H1 (cell line): ENCODE measurements at regions not wholly inside any gene's neighbourhood (a gene's known extent, or its start where the extent isn't known, plus 50 kb on each side); places are given as distances from the start of the nearest gene placed in this dataset.

Source experiments
- CTCF ChIA-PET: fragments of 300-600 bp; sonication (Branson Sonifier 250); formaldehyde crosslinking; loops from one replicate; lab custom pipeline; 2021; ENCODE audit not compliant: partially characterized antibody; lab: Charles Lee
- POLR2A ChIA-PET: fragments of 300-600 bp; sonication (Branson Sonifier 250); formaldehyde crosslinking; loops from one replicate; lab custom pipeline; 2021; ENCODE audit warnings: inconsistent platforms; ENCODE audit not compliant: partially characterized antibody; lab: Charles Lee
- DNase-seq, 2 experiments: peaks; one replicate each; pipeline versions ENCODE4 v3.0.0 to v3.0.0-alpha.2; 2010 to 2022; ENCODE audit warnings: low spot score in 2 of 2, low read depth in 1 of 2, mixed read lengths in 1 of 2
- FAIRE-seq: peaks from 2 replicates; lab custom pipeline; 2011; peaks lifted over from hg19 to GRCh38; lab: Jason Lieb, UNC
- H2AFZ ChIP-seq: 2 replicates; pipeline ENCODE4 v1.8.1; 2012; ENCODE audit warnings: low read length, inconsistent platforms
- H2AK5ac ChIP-seq: 2 replicates; pipeline ENCODE4 v1.6.1; 2013; ENCODE audit warnings: low read depth, low read length
- H2BK120ac ChIP-seq: replicated peaks from 2 replicates; pipeline ENCODE3; 2013; ENCODE audit warnings: low read depth, low read length, inconsistent platforms
- H2BK12ac ChIP-seq: 2 replicates; pipeline ENCODE4 v1.6.1; 2013; ENCODE audit warnings: low read depth, low read length
- H2BK15ac ChIP-seq: 2 replicates; pipeline ENCODE4 v1.6.1; 2013; ENCODE audit warnings: low read length
- H2BK20ac ChIP-seq: 2 replicates; pipeline ENCODE4 v1.6.1; 2013; ENCODE audit warnings: low read length
- H2BK5ac ChIP-seq: 2 replicates; pipeline ENCODE4 v1.6.1; 2013; ENCODE audit warnings: low read depth, low read length
- H3K14ac ChIP-seq: 2 replicates; pipeline ENCODE4 v1.6.1; 2013; ENCODE audit warnings: inconsistent platforms; ENCODE audit not compliant: insufficient read length
- H3K18ac ChIP-seq: 2 replicates; pipeline ENCODE4 v1.6.1; 2013; ENCODE audit warnings: low read length; ENCODE audit errors: extremely low read depth
- H3K23ac ChIP-seq: 2 replicates; pipeline ENCODE4 v1.6.1; 2013; ENCODE audit warnings: inconsistent platforms; ENCODE audit not compliant: insufficient read length
- H3K23me2 ChIP-seq: 2 replicates; pipeline ENCODE4 v1.6.1; 2013; ENCODE audit warnings: low read depth, low read length
- H3K27ac ChIP-seq: 2 replicates; pipeline ENCODE4 v1.6.1; 2011; ENCODE audit warnings: low read depth, low read length, inconsistent platforms
- H3K27me3 ChIP-seq, 4 experiments: replicated peaks in 1 of 4; 1 replicate in 1 of 4; 2 replicates in 3 of 4; pipeline versions ENCODE4 v1.6.1 to v1.8.1; 2011 to 2013; ENCODE audit warnings: low read length in 3 of 4, mild to moderate bottlenecking in 3 of 4, inconsistent platforms in 2 of 4, mixed read lengths in 2 of 4, moderate library complexity in 1 of 4; ENCODE audit not compliant: control insufficient read depth in 3 of 4, insufficient read depth in 3 of 4; ENCODE audit errors: extremely low read depth in 1 of 4
- H3K36me3 ChIP-seq, 4 experiments: 2 replicates each; pipeline versions ENCODE4 v1.6.1 to v1.8.1; 2011 to 2013; ENCODE audit warnings: mild to moderate bottlenecking in 4 of 4, low read length in 3 of 4, moderate library complexity in 2 of 4, control low read depth in 1 of 4, inconsistent platforms in 1 of 4; ENCODE audit not compliant: insufficient read depth in 4 of 4, control insufficient read depth in 2 of 4
- H3K4ac ChIP-seq: replicated peaks from 2 replicates; pipeline ENCODE3; 2013; ENCODE audit warnings: low read length, low read depth, mixed read lengths, inconsistent platforms; ENCODE audit not compliant: insufficient read length
- H3K4me1 ChIP-seq, 4 experiments: replicated peaks in 1 of 4; 1 replicate in 1 of 4; 2 replicates in 3 of 4; pipeline versions ENCODE4 v1.6.1 to v1.8.1; 2011 to 2013; ENCODE audit warnings: low read length in 3 of 4, inconsistent platforms in 2 of 4, mixed read lengths in 1 of 4; ENCODE audit not compliant: insufficient read depth in 4 of 4, control insufficient read depth in 3 of 4
- H3K4me2 ChIP-seq, 2 experiments: 2 replicates each; pipeline versions ENCODE4 v1.6.1 to v1.8.1; 2011 to 2013; ENCODE audit warnings: low read depth in 2 of 2, low read length in 2 of 2, control low read depth in 1 of 2, inconsistent platforms in 1 of 2, mild to moderate bottlenecking in 1 of 2; ENCODE audit not compliant: insufficient read depth in 1 of 2
- H3K4me3 ChIP-seq, 4 experiments: fragments of 200-600, 300-600 bp in 1 of 4; sonication (generic), shearing (Covaris generic), sonication (Bioruptor Twin) in 1 of 4; 2 replicates each; pipeline versions ENCODE4 v1.5.1 to v1.8.1; 2011 to 2016; ENCODE audit warnings: low read length in 4 of 4, low read depth in 3 of 4, control low read depth in 2 of 4, inconsistent platforms in 2 of 4, mild to moderate bottlenecking in 2 of 4, mixed read lengths in 1 of 4, moderate library complexity in 1 of 4; ENCODE audit not compliant: insufficient read depth in 2 of 4; ENCODE audit errors: extremely low read depth in 1 of 4
- H3K56ac ChIP-seq: replicated peaks from 2 replicates; pipeline ENCODE3; 2013; ENCODE audit warnings: low read depth, mild to moderate bottlenecking, mixed read lengths, low read length, inconsistent platforms; ENCODE audit not compliant: insufficient read length
- H3K79me1 ChIP-seq: 2 replicates; pipeline ENCODE4 v1.6.1; 2013; ENCODE audit warnings: low read depth, low read length, control low read depth
- H3K79me2 ChIP-seq, 2 experiments: 2 replicates each; pipeline versions ENCODE4 v1.6.1 to v1.8.1; 2012 to 2013; ENCODE audit warnings: low read length in 2 of 2, mild to moderate bottlenecking in 2 of 2, inconsistent platforms in 1 of 2; ENCODE audit not compliant: insufficient read depth in 2 of 2, control insufficient read depth in 1 of 2
- H3K9ac ChIP-seq, 4 experiments: replicated peaks in 1 of 4; 1 replicate in 1 of 4; 2 replicates in 3 of 4; pipeline versions ENCODE4 v1.6.1 to v1.8.1; 2011 to 2013; ENCODE audit warnings: low read depth in 3 of 4, low read length in 3 of 4, control low read depth in 2 of 4, mild to moderate bottlenecking in 2 of 4, moderate library complexity in 2 of 4, inconsistent platforms in 1 of 4; ENCODE audit errors: extremely low read depth in 1 of 4
- H3K9me3 ChIP-seq, 2 experiments: 2 replicates each; pipeline versions ENCODE4 v1.6.1 to v1.8.1; 2012 to 2013; ENCODE audit warnings: mild to moderate bottlenecking in 2 of 2, moderate library complexity in 2 of 2, control low read depth in 1 of 2, inconsistent platforms in 1 of 2, low read depth in 1 of 2, low read length in 1 of 2, mixed read lengths in 1 of 2; ENCODE audit not compliant: insufficient read depth in 2 of 2
- H4K20me1 ChIP-seq, 2 experiments: replicated peaks in 1 of 2; 2 replicates each; pipeline versions ENCODE3 to v1.8.1; 2011 to 2013; ENCODE audit warnings: inconsistent platforms in 2 of 2, low read length in 2 of 2, mild to moderate bottlenecking in 1 of 2; ENCODE audit not compliant: insufficient read depth in 2 of 2, control insufficient read depth in 1 of 2
- H4K5ac ChIP-seq: 2 replicates; pipeline ENCODE4 v1.6.1; 2013; ENCODE audit warnings: low read length, low read depth, mixed read lengths, inconsistent platforms; ENCODE audit not compliant: insufficient read length
- H4K8ac ChIP-seq: 2 replicates; pipeline ENCODE4 v1.8.0; 2013; ENCODE audit warnings: mild to moderate bottlenecking, moderate library complexity, low read length, inconsistent platforms; ENCODE audit not compliant: insufficient read depth; ENCODE audit errors: extremely low read depth
- H4K91ac ChIP-seq: replicated peaks from 2 replicates; pipeline ENCODE3; 2013; ENCODE audit warnings: low read length, mixed read lengths, inconsistent platforms; ENCODE audit not compliant: insufficient read length
- BRCA1 ChIP-seq: IDR thresholded peaks from 2 replicates; pipeline ENCODE4 v1.6.1; 2012; ENCODE audit warnings: low read depth, low read length, improper control_type of control experiment
- CBX8 ChIP-seq: fragments of 300-800, 300-1000 bp; sonication (generic); IDR thresholded peaks from 2 replicates; pipeline ENCODE4 v1.7.1; 2016; ENCODE audit warnings: low read depth, low read length, borderline replicate concordance
- CEBPB ChIP-seq: IDR thresholded peaks from 2 replicates; pipeline ENCODE4 v1.6.1; 2012; ENCODE audit warnings: low read depth, low read length
- GTF2F1 ChIP-seq: IDR thresholded peaks from 2 replicates; pipeline ENCODE4 v1.6.1; 2012; ENCODE audit warnings: low read depth, low read length, improper control_type of control experiment, borderline replicate concordance
- HDAC2 ChIP-seq, 2 experiments: fragments of 300-600 bp in 1 of 2; sonication (generic) in 1 of 2; IDR thresholded peaks; 2 replicates each; pipeline ENCODE4 v1.6.1; 2011 to 2012; ENCODE audit warnings: low read depth in 2 of 2, low read length in 2 of 2, mild to moderate bottlenecking in 2 of 2, moderate library complexity in 2 of 2, borderline replicate concordance in 1 of 2, inconsistent platforms in 1 of 2
- POLR2A ChIP-seq, 2 experiments: IDR thresholded peaks; 1 replicate in 1 of 2; 2 replicates in 1 of 2; pipeline ENCODE4 v1.6.1; 2011; ENCODE audit warnings: low read depth in 2 of 2, low read length in 2 of 2, mild to moderate bottlenecking in 2 of 2; ENCODE audit errors: control extremely low read depth in 1 of 2
- RAD21 ChIP-seq, 2 experiments: IDR thresholded peaks in 1 of 2; conservative IDR thresholded peaks in 1 of 2; 2 replicates each; pipeline ENCODE4 v1.6.1; 2011; ENCODE audit warnings: low read depth in 2 of 2, low read length in 2 of 2, improper control_type of control experiment in 1 of 2, inconsistent platforms in 1 of 2, mild to moderate bottlenecking in 1 of 2, moderate library complexity in 1 of 2
- RNF2 ChIP-seq: fragments of 200-900, 300-1000 bp; sonication (generic); IDR thresholded peaks from 2 replicates; pipeline ENCODE4 v1.7.1; 2016; ENCODE audit warnings: borderline replicate concordance, low read depth, mild to moderate bottlenecking, antibody characterized with exemption, low read length; ENCODE audit not compliant: poor library complexity, severe bottlenecking; ENCODE audit errors: missing control alignments
- SAP30 ChIP-seq: fragments of 300-600 bp; sonication (generic); IDR thresholded peaks from 2 replicates; pipeline ENCODE4 v1.7.1; 2012; ENCODE audit warnings: low read length, moderate library complexity, mild to moderate bottlenecking, inconsistent platforms; ENCODE audit not compliant: insufficient read depth, insufficient replicate concordance
- SIX5 ChIP-seq: IDR thresholded peaks from 2 replicates; pipeline ENCODE4 v1.6.1; 2011; ENCODE audit warnings: mild to moderate bottlenecking, low read depth, low read length
- SP2 ChIP-seq: IDR thresholded peaks from 2 replicates; pipeline ENCODE4 v1.6.1; 2012; ENCODE audit warnings: mild to moderate bottlenecking, low read length, inconsistent platforms
- YY1 ChIP-seq: IDR thresholded peaks from 2 replicates; pipeline ENCODE4 v1.6.1; 2011; ENCODE audit warnings: low read depth, mild to moderate bottlenecking, low read length
- WGBS, 2 experiments: shearing (Covaris generic) in 1 of 2; methylation state at CpG; one replicate each; pipeline versions ENCODE4 v1.1.6 to v1.1.7; 2013 to 2015; ENCODE audit warnings: low lambda C conversion rate in 2 of 2, mixed read lengths in 2 of 2, inconsistent platforms in 1 of 2, low coverage in 1 of 2, missing lambda C conversion rate in 1 of 2; ENCODE audit not compliant: insufficient replicate concordance in 2 of 2, insufficient coverage in 1 of 2, insufficient read length in 1 of 2; ENCODE audit errors: extremely low coverage in 1 of 2, missing lambda C conversion rate in 1 of 2; 5-methylcytosine and 5-hydroxymethylcytosine counted together
- TF ChIP-seq, protein P1 (sequence below): IDR thresholded peaks from 2 replicates; pipeline ENCODE4 v1.6.1; 2012; ENCODE audit warnings: inconsistent platforms

GRCh38 chr22:49203859-49204598 is 623.6 kb downstream of the BRD1 start:
- DNase-seq = peak in 1 of 2 experiments; percentile 39
- Histone ChIP-seq H3K79me1 (no peaks in the 10 kb centered on the region), H4K20me1 (peaks cover 0 to 3% of the 10 kb centered on the region in 2 experiments), H2AFZ (no peak overlapping the region), H4K8ac (no peak overlapping the region; the same call in 1 of the 2 replicates), H2BK120ac (no peak overlapping the region), H2BK15ac (no peak overlapping the region), H2BK12ac (no peak overlapping the region), H3K4me3 (no peak overlapping the region), H2BK5ac (no peak overlapping the region), H3K56ac (no peak overlapping the region), H3K18ac (no peak overlapping the region), H3K79me2 (no peaks in the 10 kb centered on the region), H3K23ac (no peak overlapping the region), H4K5ac (no peak overlapping the region), H3K27ac (no peak overlapping the region), H3K4me1 (no peaks in the 10 kb centered on the region), H3K9ac (no peak overlapping the region), H3K9me3 (no peaks in the 10 kb centered on the region), H3K4ac (no peak overlapping the region), H4K91ac (no peak overlapping the region), H2AK5ac (no peak overlapping the region), H3K36me3 (no peaks in the 10 kb centered on the region), H2BK20ac (no peak overlapping the region), H3K4me2 (no peak overlapping the region), H3K14ac (no peak overlapping the region), H3K27me3 (no peaks in the 10 kb centered on the region), H3K23me2 (no peaks in the 10 kb centered on the region)
- FAIRE-seq = no peak
- CTCF ChIA-PET = interaction anchor here (2.3 kb wide), 1 partner anchor 101 kb away, joined by 9 read pairs; no protein-coding TSS in a partner anchor
- WGBS, 2 experiments = 90% methylated on average over 30 of the region's 32 CpGs; no CpG with 5 or more reads in 1 of the 2 experiments
- POLR2A ChIA-PET = no interaction called here
- no peak for TF ChIP-seq CBX8
- no peak for TF ChIP-seq BRCA1
- no peak for TF ChIP-seq CEBPB
- TF ChIP-seq POLR2A (IDR thresholded peaks at IDR 0.05; ENCODE audit: control extremely low read depth in 1 of 2, low read depth in 2 of 2, low read length in 2 of 2) = no peak
- TF ChIP-seq, protein P1, sequence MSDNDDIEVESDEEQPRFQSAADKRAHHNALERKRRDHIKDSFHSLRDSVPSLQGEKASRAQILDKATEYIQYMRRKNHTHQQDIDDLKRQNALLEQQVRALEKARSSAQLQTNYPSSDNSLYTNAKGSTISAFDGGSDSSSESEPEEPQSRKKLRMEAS = no peak
- TF ChIP-seq YY1 = no peak
- no peak for TF ChIP-seq SIX5
- no peak for TF ChIP-seq GTF2F1
- TF ChIP-seq SP2 = no peak
- no peak for TF ChIP-seq RAD21 (IDR thresholded peaks at IDR 0.05 in 1 of 2, conservative IDR thresholded peaks at IDR 0.05 in 1 of 2; ENCODE audit: low read depth in 2 of 2, low read length in 2 of 2)
- TF ChIP-seq SAP30 = no peak
- TF ChIP-seq HDAC2 (IDR thresholded peaks at IDR 0.05; ENCODE audit: borderline replicate concordance in 1 of 2, low read depth in 2 of 2, low read length in 2 of 2) = no peak
- no peak for TF ChIP-seq RNF2
